MM.1S (cell line): ENCODE measurements at regions not wholly inside any gene's neighbourhood (a gene's known extent, or its start where the extent isn't known, plus 50 kb on each side); places are given as distances from the start of the nearest gene placed in this dataset.

Experiments used
- CTCF ChIP-seq: fragments of 300-600 bp; sonication (generic); IDR thresholded peaks from 2 replicates; pipeline ENCODE4 v1.5.1; 2016; ENCODE audit warnings: antibody characterized with exemption, low read length, mixed read lengths
- EZH2 ChIP-seq: fragments of 300-600 bp; sonication (generic); optimal IDR thresholded peaks from 2 replicates; pipeline ENCODE3; 2017; ENCODE audit warnings: low read depth, mild to moderate bottlenecking, antibody characterized with exemption, low read length, mixed read lengths
- EZH2phosphoT487 ChIP-seq: fragments of 300-600 bp; sonication (generic); IDR thresholded peaks from 2 replicates; pipeline ENCODE4 v1.6.1; 2018; ENCODE audit warnings: antibody characterized with exemption, low read length

- TF ChIP-seq CTCF: no peak
- TF ChIP-seq EZH2: no peak
- TF ChIP-seq EZH2phosphoT487: no peak
Observed at GRCh38 chr4:97468272-97468671, 675.0 kb downstream of the STPG2 start.
